ENCODE measurements at regions not wholly inside any gene's neighbourhood (a gene's known extent, or its start where the extent isn't known, plus 50 kb on each side); places are given as distances from the start of the nearest gene placed in this dataset.

DNA sequence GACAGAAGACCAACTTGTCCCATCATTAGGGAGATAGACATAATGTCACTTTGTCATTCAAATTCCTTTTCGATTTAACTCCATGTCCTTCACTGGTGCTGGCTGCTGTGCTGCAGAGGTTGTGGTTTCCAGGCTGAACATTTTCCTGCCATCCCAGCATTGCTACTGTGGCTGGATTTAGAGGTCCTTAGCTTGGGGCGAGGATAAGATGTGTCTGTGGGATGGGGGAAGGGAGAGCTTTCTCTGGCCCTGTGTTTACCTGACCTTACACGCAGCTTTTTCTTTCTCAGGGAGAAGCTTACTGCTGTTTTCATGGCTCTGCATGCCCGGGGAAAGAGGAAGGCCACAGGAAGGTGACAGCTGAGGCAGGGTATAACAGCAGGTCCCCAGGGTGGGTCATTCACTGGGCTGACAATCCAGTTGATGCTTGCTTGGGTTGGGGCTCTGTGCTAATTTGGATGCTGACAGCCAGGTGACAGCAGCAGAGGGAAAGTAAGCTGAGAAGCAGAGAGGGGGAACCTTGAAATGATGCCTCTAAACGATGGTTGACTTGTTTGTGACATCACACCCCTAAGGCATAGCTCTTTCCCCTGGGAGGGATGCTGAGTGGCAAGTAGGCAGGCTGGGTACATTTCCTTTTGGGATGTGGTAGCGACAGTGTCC, 326.9 kb upstream of the CTNNB1 start:
- TF ChIP-seq EZH2 (IDR thresholded peaks at IDR 0.05; ENCODE audit: insufficient read depth, poor library complexity, severe bottlenecking) (no peak), EZH2phosphoT487 (IDR thresholded peaks at IDR 0.05; ENCODE audit: insufficient read depth, low read depth) (no peak)
